DOHH2 (cell line): ENCODE measurements at regions not wholly inside any gene's neighbourhood (a gene's known extent, or its start where the extent isn't known, plus 50 kb on each side); places are given as distances from the start of the nearest gene placed in this dataset.

Source experiments
- H3F3A ChIP-seq: fragments of 200-600 bp; sonication (generic), shearing (Covaris generic); 2 replicates; pipeline ENCODE4 v1.6.0; 2016; ENCODE audit warnings: antibody characterized with exemption, mild to moderate bottlenecking; ENCODE audit not compliant: control insufficient read depth, insufficient read depth
- H3K27ac ChIP-seq: fragments of 200-600 bp; sonication (generic); 2 replicates; pipeline ENCODE4 v1.5.1; 2014; ENCODE audit warnings: low read depth, mild to moderate bottlenecking, low read length, moderate library complexity
- H3K27me3 ChIP-seq: fragments of 200-600 bp; sonication (generic); 2 replicates; pipeline ENCODE4 v1.6.1; 2014; ENCODE audit warnings: mild to moderate bottlenecking, low read length, mixed read lengths; ENCODE audit not compliant: control insufficient read depth
- H3K36me3 ChIP-seq: fragments of 200-600 bp; sonication (generic); 2 replicates; pipeline ENCODE4 v1.6.1; 2014; ENCODE audit warnings: mild to moderate bottlenecking, low read length, moderate library complexity, mixed read lengths; ENCODE audit not compliant: control insufficient read depth
- H3K4me1 ChIP-seq: fragments of 200-600 bp; sonication (generic); 2 replicates; pipeline ENCODE4 v1.6.1; 2014; ENCODE audit warnings: mild to moderate bottlenecking, low read length, mixed read lengths; ENCODE audit not compliant: control insufficient read depth
- H3K4me2 ChIP-seq: fragments of 200-600 bp; sonication (generic); 2 replicates; pipeline ENCODE4 v1.6.0; 2014; ENCODE audit warnings: mild to moderate bottlenecking, low read length, moderate library complexity
- H3K4me3 ChIP-seq: fragments of 200-600 bp; sonication (generic); 2 replicates; pipeline ENCODE4 v1.5.1; 2014; ENCODE audit warnings: mild to moderate bottlenecking, low read length, mixed read lengths
- H3K79me2 ChIP-seq: fragments of 200-600 bp; sonication (generic); 2 replicates; pipeline ENCODE4 v1.6.1; 2014; ENCODE audit warnings: mild to moderate bottlenecking, low read length, mixed read lengths; ENCODE audit not compliant: control insufficient read depth
- H3K9me2 ChIP-seq: fragments of 200-600 bp; sonication (generic); replicated peaks from 2 replicates; pipeline ENCODE4 v1.6.1; 2014; ENCODE audit warnings: mild to moderate bottlenecking, low read length, mixed read lengths; ENCODE audit not compliant: control insufficient read depth
- H3K9me3 ChIP-seq: fragments of 200-600 bp; sonication (generic); 2 replicates; pipeline ENCODE4 v1.6.1; 2014; ENCODE audit warnings: antibody characterized with exemption, low read length, mixed read lengths; ENCODE audit not compliant: control insufficient read depth, insufficient read depth
- H4K20me1 ChIP-seq: fragments of 200-600 bp; sonication (generic); 2 replicates; pipeline ENCODE4 v1.6.0; 2014; ENCODE audit warnings: low read depth, mild to moderate bottlenecking, antibody characterized with exemption, low read length, moderate library complexity; ENCODE audit not compliant: control insufficient read depth, insufficient read depth
- CTCF ChIP-seq: fragments of 200-600 bp; sonication (generic); IDR thresholded peaks from one replicate; pipeline ENCODE4 v1.5.1; 2014; ENCODE audit warnings: antibody characterized with exemption, mild to moderate bottlenecking, low read depth, low read length; ENCODE audit not compliant: poor library complexity, severe bottlenecking
- EZH2phosphoT487 ChIP-seq: fragments of 200-600 bp; sonication (generic); IDR thresholded peaks from 2 replicates; pipeline ENCODE4 v1.6.1; 2017; ENCODE audit warnings: borderline replicate concordance, mild to moderate bottlenecking, antibody characterized with exemption, low read length, moderate library complexity, mixed read lengths

- H3K9me3 ChIP-seq = no peaks in the 10 kb centered on the region; the same call in 1 of the 2 replicates
- H3K36me3 ChIP-seq = no peaks in the 10 kb centered on the region
- TF ChIP-seq EZH2phosphoT487 (no peak), CTCF (no peak)
- no peak overlapping the region for H3K4me2 ChIP-seq
- no peaks in the 10 kb centered on the region for H3K9me2 ChIP-seq
- no peaks in the 10 kb centered on the region for H3K27me3 ChIP-seq
- H4K20me1 ChIP-seq = no peaks in the 10 kb centered on the region
- H3F3A ChIP-seq = no peaks in the 10 kb centered on the region
- no peaks in the 10 kb centered on the region for H3K79me2 ChIP-seq
- H3K4me3 ChIP-seq = no peak overlapping the region
- H3K27ac ChIP-seq = no peak overlapping the region
- no peaks in the 10 kb centered on the region for H3K4me1 ChIP-seq
Measured at GRCh38 chr4:35080799-35081198, 1163.5 kb downstream of the ARAP2 start.

GRCh38 chr4:35087218-35087617 lies 1157.1 kb downstream of the ARAP2 start:
- Histone ChIP-seq H3F3A (no peaks in the 10 kb centered on the region), H3K9me2 (no peaks in the 10 kb centered on the region), H3K4me3 (no peak overlapping the region), H3K27ac (no peak overlapping the region), H3K79me2 (no peaks in the 10 kb centered on the region), H3K9me3 (no peaks in the 10 kb centered on the region), H3K36me3 (no peaks in the 10 kb centered on the region), H4K20me1 (no peaks in the 10 kb centered on the region), H3K4me1 (no peaks in the 10 kb centered on the region), H3K27me3 (no peaks in the 10 kb centered on the region), H3K4me2 (no peak overlapping the region)
- no peak for TF ChIP-seq EZH2phosphoT487
- no peak for TF ChIP-seq CTCF

GRCh38 chr4:35100932-35101331 lies 1143.4 kb downstream of the ARAP2 start:
- Histone ChIP-seq H3K27ac (no peak overlapping the region), H3K27me3 (no peaks in the 10 kb centered on the region), H3K4me2 (no peak overlapping the region), H3K9me3 (no peaks in the 10 kb centered on the region), H4K20me1 (no peaks in the 10 kb centered on the region), H3K4me1 (no peaks in the 10 kb centered on the region), H3K36me3 (no peaks in the 10 kb centered on the region), H3K9me2 (no peaks in the 10 kb centered on the region), H3F3A (no peaks in the 10 kb centered on the region), H3K4me3 (no peak overlapping the region), H3K79me2 (no peaks in the 10 kb centered on the region)
- TF ChIP-seq EZH2phosphoT487 (no peak), CTCF (no peak)

- Histone ChIP-seq H3K4me3 (no peak overlapping the region), H3F3A (no peaks in the 10 kb centered on the region), H3K9me2 (no peaks in the 10 kb centered on the region), H4K20me1 (no peaks in the 10 kb centered on the region), H3K4me1 (no peaks in the 10 kb centered on the region), H3K79me2 (no peaks in the 10 kb centered on the region), H3K27ac (no peak overlapping the region), H3K9me3 (no peaks in the 10 kb centered on the region), H3K27me3 (no peaks in the 10 kb centered on the region), H3K36me3 (no peaks in the 10 kb centered on the region), H3K4me2 (no peak overlapping the region)
- no peak for TF ChIP-seq EZH2phosphoT487
- no peak for TF ChIP-seq CTCF
Measured at GRCh38 chr4:35102066-35102465, 1142.2 kb downstream of the ARAP2 start.
